CD14-positive monocyte (primary cell): ENCODE measurements at regions not wholly inside any gene's neighbourhood (a gene's known extent, or its start where the extent isn't known, plus 50 kb on each side); places are given as distances from the start of the nearest gene placed in this dataset.

ENCODE experiments used
- DNase-seq, 3 donors: peaks; one replicate each; pipeline ENCODE4 v3.0.0-alpha.2; 2011 to 2022
- H2AFZ ChIP-seq: 2 replicates; pipeline ENCODE4 v1.6.0; 2012; ENCODE audit warnings: mild to moderate bottlenecking, low read depth, low read length, inconsistent platforms; ENCODE audit not compliant: insufficient read depth, poor library complexity, severe bottlenecking
- H3K27ac ChIP-seq, 2 donors: 1 replicate in 1 of 2; 2 replicates in 1 of 2; pipeline ENCODE4 v1.5.1; 2012 to 2013; ENCODE audit warnings: low read length in 2 of 2, control low read depth in 1 of 2, inconsistent platforms in 1 of 2, low read depth in 1 of 2, mild to moderate bottlenecking in 1 of 2
- H3K27me3 ChIP-seq, 2 donors: one replicate each; pipeline versions ENCODE4 v1.6.0 to v1.6.1; 2011 to 2013; ENCODE audit warnings: low read length in 2 of 2; ENCODE audit not compliant: control insufficient read depth in 2 of 2, insufficient read depth in 2 of 2
- H3K36me3 ChIP-seq, 2 donors: replicated peaks in 1 of 2; 1 replicate in 1 of 2; 2 replicates in 1 of 2; pipeline versions ENCODE4 v1.5.1 to v1.6.1; 2012 to 2013; ENCODE audit warnings: low read length in 2 of 2, control low read depth in 1 of 2, inconsistent platforms in 1 of 2, mild to moderate bottlenecking in 1 of 2; ENCODE audit not compliant: insufficient read depth in 2 of 2, control insufficient read depth in 1 of 2
- H3K4me1 ChIP-seq, 2 donors: 1 replicate in 1 of 2; 2 replicates in 1 of 2; pipeline versions ENCODE4 v1.5.1 to v1.6.1; 2012 to 2013; ENCODE audit warnings: low read length in 2 of 2, control low read depth in 1 of 2, inconsistent platforms in 1 of 2, mild to moderate bottlenecking in 1 of 2, moderate library complexity in 1 of 2; ENCODE audit not compliant: insufficient read depth in 2 of 2, control insufficient read depth in 1 of 2
- H3K4me2 ChIP-seq: replicated peaks from 2 replicates; pipeline ENCODE3; 2012; ENCODE audit warnings: low read length, moderate library complexity, mild to moderate bottlenecking; ENCODE audit not compliant: poor library complexity, severe bottlenecking; ENCODE audit errors: extremely low read depth
- H3K4me3 ChIP-seq, 3 experiments: fragments of 200-600 bp in 1 of 3; sonication (generic) in 1 of 3; replicated peaks in 1 of 3; 1 replicate in 2 of 3; 2 replicates in 1 of 3; pipeline ENCODE4 v1.5.1; 2011 to 2013; ENCODE audit warnings: low read length in 3 of 3, mild to moderate bottlenecking in 3 of 3, control low read depth in 2 of 3, low read depth in 2 of 3, inconsistent platforms in 1 of 3, moderate library complexity in 1 of 3
- H3K79me2 ChIP-seq: 2 replicates; pipeline ENCODE4 v1.6.0; 2012; ENCODE audit warnings: mild to moderate bottlenecking, control low read depth, inconsistent platforms, low read length, moderate library complexity; ENCODE audit not compliant: insufficient read depth
- H3K9ac ChIP-seq: 2 replicates; pipeline ENCODE4 v1.6.0; 2017; ENCODE audit warnings: low read length, mild to moderate bottlenecking; ENCODE audit not compliant: insufficient read depth, poor library complexity, severe bottlenecking
- H3K9me3 ChIP-seq, 2 donors: replicated peaks in 1 of 2; 1 replicate in 1 of 2; 2 replicates in 1 of 2; pipeline versions ENCODE4 v1.5.1 to v1.6.1; 2012 to 2013; ENCODE audit warnings: low read length in 2 of 2, control low read depth in 1 of 2; ENCODE audit not compliant: control insufficient read depth in 1 of 2, insufficient read depth in 1 of 2
- H4K20me1 ChIP-seq: 2 replicates; pipeline ENCODE4 v1.6.0; 2012; ENCODE audit warnings: mild to moderate bottlenecking, low read length, control low read depth, moderate library complexity; ENCODE audit not compliant: insufficient read depth
- H3K27ac Mint-ChIP-seq, 7 donors: one replicate each; pipeline ENCODE4 v1.8.0; 2020; ENCODE audit warnings: mild to moderate bottlenecking in 7 of 7, mixed read lengths in 7 of 7, moderate library complexity in 6 of 7, inconsistent platforms in 2 of 7
- H3K27me3 Mint-ChIP-seq, 3 donors: one replicate each; pipeline ENCODE4 v1.8.0; 2021 to 2022; ENCODE audit warnings: low read depth in 3 of 3, mild to moderate bottlenecking in 3 of 3, mixed read lengths in 3 of 3, moderate library complexity in 3 of 3, inconsistent platforms in 1 of 3
- H3K36me3 Mint-ChIP-seq, 2 donors: one replicate each; pipeline ENCODE4 v1.8.0; 2020; ENCODE audit warnings: mixed read lengths in 2 of 2, inconsistent platforms in 1 of 2, mild to moderate bottlenecking in 1 of 2
- H3K4me1 Mint-ChIP-seq: one replicate; pipeline ENCODE4 v1.8.0; 2020; ENCODE audit warnings: mild to moderate bottlenecking, mixed read lengths
- H3K4me3 Mint-ChIP-seq, 2 donors: one replicate each; pipeline ENCODE4 v1.8.0; 2020; ENCODE audit warnings: mild to moderate bottlenecking in 2 of 2, mixed read lengths in 2 of 2, moderate library complexity in 1 of 2
- H3K9me3 Mint-ChIP-seq, 7 donors: one replicate each; pipeline ENCODE4 v1.8.0; 2020 to 2022; ENCODE audit warnings: mixed read lengths in 7 of 7, mild to moderate bottlenecking in 6 of 7, moderate library complexity in 6 of 7, inconsistent platforms in 2 of 7
- CTCF ChIP-seq: fragments of 200-600 bp; IDR thresholded peaks from one replicate; pipeline ENCODE4 v1.8.0; 2022; ENCODE audit warnings: antibody characterized with exemption, mild to moderate bottlenecking
- WGBS: methylation state at CpG from one replicate; pipeline ENCODE4 v1.1.5; 2013; ENCODE audit warnings: missing lambda C conversion rate; ENCODE audit not compliant: insufficient coverage; 5-methylcytosine and 5-hydroxymethylcytosine counted together
- intact Hi-C, 2 donors: fragments of 100-400 bp; cut with micrococcal nuclease; formaldehyde crosslinking; loops; one replicate each; pipeline versions ENCODE4 v1.15.0 to v1.15.1; 2023

GRCh38 chr17:71580220-71580619 lies 540.6 kb upstream of the SOX9 start:
- Histone ChIP-seq H4K20me1 (no peaks in the 10 kb centered on the region), H3K79me2 (no peaks in the 10 kb centered on the region), H3K4me1 (no peaks in the 10 kb centered on the region), H3K27me3 (no peaks in the 10 kb centered on the region), H3K9ac (no peak overlapping the region), H3K4me3 (no peak overlapping the region), H3K27ac (no peak overlapping the region), H3K4me2 (no peak overlapping the region), H3K9me3 (peaks cover 0 to 6% of the 10 kb centered on the region in 2 donors), H2AFZ (no peak overlapping the region), H3K36me3 (no peaks in the 10 kb centered on the region)
- intact Hi-C loops, result no loop called here
- Mint-ChIP-seq H3K36me3 (no peaks in the 10 kb centered on the region), H3K27me3 (peaks cover 0 to 3% (median 0%) of the 10 kb centered on the region in 3 donors), H3K27ac (no peak overlapping the region), H3K4me3 (no peak overlapping the region), H3K9me3 (peaks cover 2 to 14% (median 6%) of the 10 kb centered on the region in 7 donors), H3K4me1 (no peaks in the 10 kb centered on the region)
- TF ChIP-seq CTCF, result no peak
- DNase-seq, result no peak

GRCh38 chr17:71585540-71585939 lies 535.3 kb upstream of the SOX9 start:
- TF ChIP-seq CTCF, result no peak
- no peak for DNase-seq
- Histone ChIP-seq H3K36me3 (no peaks in the 10 kb centered on the region), H4K20me1 (no peaks in the 10 kb centered on the region), H3K9ac (no peak overlapping the region), H3K4me1 (no peaks in the 10 kb centered on the region), H3K4me2 (no peak overlapping the region), H2AFZ (no peak overlapping the region), H3K79me2 (no peaks in the 10 kb centered on the region), H3K4me3 (no peak overlapping the region), H3K27ac (no peak overlapping the region), H3K9me3 (no peaks in the 10 kb centered on the region), H3K27me3 (no peaks in the 10 kb centered on the region)
- peaks cover 0 to 5% (median 1%) of the 10 kb centered on the region in 7 donors for H3K9me3 Mint-ChIP-seq
- peaks cover 0 to 3% (median 0%) of the 10 kb centered on the region in 3 donors for H3K27me3 Mint-ChIP-seq
- no CpG with 5 or more reads among the region's 3 CpGs for WGBS
- no peaks in the 10 kb centered on the region for H3K36me3 Mint-ChIP-seq
- intact Hi-C loops, result no loop called here
- no peaks in the 10 kb centered on the region for H3K4me1 Mint-ChIP-seq
- no peak overlapping the region for H3K4me3 Mint-ChIP-seq
- H3K27ac Mint-ChIP-seq, result no peak overlapping the region
